NB4 (cell line): ENCODE measurements at regions not wholly inside any gene's neighbourhood (a gene's known extent, or its start where the extent isn't known, plus 50 kb on each side); places are given as distances from the start of the nearest gene placed in this dataset.
A peak's percentile ranks its signal among the peaks of the same experiment; 100 is the strongest.

Experiments
- DNase-seq: peaks from one replicate; pipeline ENCODE4 v3.0.0; 2010; ENCODE audit warnings: low read depth
- H3K4me3 ChIP-seq: one replicate; pipeline ENCODE4 v1.5.1; 2011; ENCODE audit warnings: mild to moderate bottlenecking, low read depth, low read length, moderate library complexity
- MYC ChIP-seq: IDR thresholded peaks from 2 replicates; pipeline ENCODE4 v1.6.1; 2011; ENCODE audit warnings: low read depth, low read length
- POLR2A ChIP-seq: IDR thresholded peaks from 2 replicates; pipeline ENCODE4 v1.6.1; 2011; ENCODE audit warnings: mild to moderate bottlenecking; ENCODE audit not compliant: insufficient read length; ENCODE audit errors: extremely low read depth
- TF ChIP-seq, protein P1 (sequence below): IDR thresholded peaks from 2 replicates; pipeline ENCODE4 v1.6.1; 2011; ENCODE audit warnings: low read depth, low read length
- TF ChIP-seq, protein P2 (sequence below): IDR thresholded peaks from one replicate; pipeline ENCODE4 v1.5.1; 2012; ENCODE audit warnings: low read depth, low read length

DNA sequence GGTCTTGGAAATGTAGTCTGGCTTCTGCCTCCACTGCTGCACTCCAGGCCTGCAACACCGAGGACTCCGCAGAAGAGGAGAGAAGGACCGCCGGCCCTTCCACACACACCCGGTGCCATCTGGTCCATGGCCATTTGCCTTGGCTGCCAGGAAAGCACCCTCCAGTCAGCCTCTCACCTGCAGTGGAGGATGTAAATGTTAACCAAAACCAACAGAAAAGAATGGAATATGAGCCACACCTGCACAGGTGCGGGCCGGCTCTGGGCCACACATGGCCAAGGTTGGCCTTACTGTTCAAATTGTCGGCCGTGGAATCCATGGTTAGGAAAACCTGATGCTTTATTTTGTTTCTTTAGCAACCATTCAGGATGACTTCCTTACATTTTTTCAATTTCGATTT lies 178.3 kb upstream of the C2CD4B start:
- no peak overlapping the region for H3K4me3 ChIP-seq
- TF ChIP-seq, protein P1, sequence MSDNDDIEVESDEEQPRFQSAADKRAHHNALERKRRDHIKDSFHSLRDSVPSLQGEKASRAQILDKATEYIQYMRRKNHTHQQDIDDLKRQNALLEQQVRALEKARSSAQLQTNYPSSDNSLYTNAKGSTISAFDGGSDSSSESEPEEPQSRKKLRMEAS = no peak
- TF ChIP-seq POLR2A = no peak
- TF ChIP-seq, protein P2, sequence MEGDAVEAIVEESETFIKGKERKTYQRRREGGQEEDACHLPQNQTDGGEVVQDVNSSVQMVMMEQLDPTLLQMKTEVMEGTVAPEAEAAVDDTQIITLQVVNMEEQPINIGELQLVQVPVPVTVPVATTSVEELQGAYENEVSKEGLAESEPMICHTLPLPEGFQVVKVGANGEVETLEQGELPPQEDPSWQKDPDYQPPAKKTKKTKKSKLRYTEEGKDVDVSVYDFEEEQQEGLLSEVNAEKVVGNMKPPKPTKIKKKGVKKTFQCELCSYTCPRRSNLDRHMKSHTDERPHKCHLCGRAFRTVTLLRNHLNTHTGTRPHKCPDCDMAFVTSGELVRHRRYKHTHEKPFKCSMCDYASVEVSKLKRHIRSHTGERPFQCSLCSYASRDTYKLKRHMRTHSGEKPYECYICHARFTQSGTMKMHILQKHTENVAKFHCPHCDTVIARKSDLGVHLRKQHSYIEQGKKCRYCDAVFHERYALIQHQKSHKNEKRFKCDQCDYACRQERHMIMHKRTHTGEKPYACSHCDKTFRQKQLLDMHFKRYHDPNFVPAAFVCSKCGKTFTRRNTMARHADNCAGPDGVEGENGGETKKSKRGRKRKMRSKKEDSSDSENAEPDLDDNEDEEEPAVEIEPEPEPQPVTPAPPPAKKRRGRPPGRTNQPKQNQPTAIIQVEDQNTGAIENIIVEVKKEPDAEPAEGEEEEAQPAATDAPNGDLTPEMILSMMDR = no peak
- no peak for TF ChIP-seq MYC
- no peak for DNase-seq

DNA sequence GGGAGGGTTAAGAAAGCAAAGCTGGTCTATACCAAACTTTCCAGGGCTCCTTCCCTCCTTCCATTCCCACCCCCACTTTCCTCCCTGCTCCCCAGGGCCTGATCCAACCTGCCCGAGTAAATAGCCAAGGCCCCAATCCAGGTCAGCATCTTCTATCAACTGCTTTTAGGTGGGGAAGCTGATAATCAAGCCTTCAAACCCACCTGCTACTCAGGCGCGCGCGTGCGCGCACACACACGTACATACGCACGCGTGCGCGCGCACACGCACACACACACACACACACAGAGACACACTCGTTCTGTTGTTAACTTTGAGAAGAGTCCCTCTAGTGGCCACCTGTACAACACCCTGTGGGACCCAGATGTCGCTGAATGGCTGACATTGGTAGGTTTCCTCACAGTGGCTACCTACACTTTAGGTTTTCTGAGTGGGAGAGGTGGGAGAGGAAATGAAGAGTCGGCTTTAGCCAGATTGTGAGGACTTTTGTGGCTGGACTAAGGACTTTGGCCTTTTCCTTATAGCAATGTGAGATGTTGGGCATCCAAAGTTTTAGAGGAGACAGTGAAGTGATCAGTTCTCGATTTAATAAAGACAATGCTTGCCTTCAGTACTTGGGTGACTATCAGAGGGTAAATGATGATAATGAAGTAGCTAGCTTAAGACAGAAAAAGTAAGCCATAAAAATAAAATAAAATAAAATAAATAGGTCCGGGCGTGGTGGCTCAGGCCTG lies 179.9 kb upstream of the C2CD4B start:
- no peak overlapping the region for H3K4me3 ChIP-seq
- DNase-seq = peak; percentile 34
- TF ChIP-seq MYC = no peak
- TF ChIP-seq POLR2A = no peak
- TF ChIP-seq, protein P1 = no peak
- TF ChIP-seq, protein P2 = peak; percentile 52

DNA sequence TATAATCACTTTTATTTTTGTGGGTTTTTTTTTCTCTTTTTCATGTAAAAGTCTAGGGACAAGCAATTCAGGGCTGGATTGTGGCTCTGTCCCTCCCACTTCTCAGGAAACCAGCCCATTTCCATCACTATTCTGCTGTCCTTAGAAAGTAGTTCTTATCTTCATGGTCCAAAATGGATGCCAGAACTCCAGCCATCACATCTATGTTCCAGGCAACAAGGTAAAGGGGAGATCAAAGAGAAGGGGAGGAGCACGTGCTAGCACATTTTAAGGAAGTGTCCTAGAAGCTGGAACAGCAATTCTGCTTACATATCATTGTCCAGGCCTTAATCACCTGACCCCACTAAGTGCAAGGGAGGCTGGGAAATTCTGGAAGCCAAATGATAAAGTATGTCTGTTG lies 181.1 kb upstream of the C2CD4B start:
- TF ChIP-seq POLR2A (no peak), MYC (no peak)
- TF ChIP-seq, protein P1 = no peak
- TF ChIP-seq, protein P2 = no peak
- DNase-seq = no peak
- no peak overlapping the region for H3K4me3 ChIP-seq

DNA sequence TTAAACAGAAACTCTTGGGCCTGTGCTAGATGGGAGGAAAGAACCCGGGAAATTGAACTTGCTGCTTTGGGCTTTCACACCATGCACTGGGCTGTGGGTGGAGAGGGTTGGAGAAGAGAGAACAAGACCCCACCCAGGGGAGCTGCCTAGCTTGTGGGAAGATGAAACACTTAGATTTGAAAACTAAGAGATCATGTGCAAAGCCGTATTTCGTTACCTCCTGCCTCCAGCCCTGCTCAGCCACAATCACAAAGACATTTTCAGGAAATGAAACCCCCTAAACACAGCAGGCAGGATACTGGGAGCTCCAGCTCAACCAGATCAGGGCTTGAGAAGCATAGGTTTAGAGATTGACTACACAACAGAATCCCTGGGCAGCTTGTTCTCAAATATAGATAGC lies 183.0 kb upstream of the C2CD4B start:
- DNase-seq = no peak
- TF ChIP-seq, protein P2 = no peak
- TF ChIP-seq MYC (no peak), POLR2A (no peak)
- TF ChIP-seq, protein P1 = no peak

DNA sequence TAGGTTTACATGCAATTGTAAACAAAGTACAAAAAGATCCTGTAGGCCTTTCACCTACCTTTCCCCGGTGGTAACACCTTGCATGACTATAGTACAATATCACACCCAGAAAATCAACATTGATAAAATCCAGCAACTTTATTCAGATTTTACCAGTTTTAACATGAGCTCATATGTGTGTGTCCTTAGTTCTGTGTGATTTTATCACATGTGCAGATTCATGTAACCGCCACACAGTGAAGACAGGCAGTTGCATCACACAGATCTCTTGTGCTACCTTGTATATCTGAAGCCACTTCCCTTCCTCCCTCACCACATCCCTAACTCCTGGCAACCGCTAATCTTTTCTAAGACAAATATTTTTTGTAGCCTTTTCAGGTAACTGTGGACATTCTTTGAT lies 183.5 kb upstream of the C2CD4B start:
- TF ChIP-seq, protein P1 = no peak
- no peak for TF ChIP-seq POLR2A
- TF ChIP-seq MYC = no peak
- TF ChIP-seq, protein P2 = no peak
- no peak for DNase-seq

More for the DNA sequence above, 183.0 kb upstream of the C2CD4B start:
- no peak overlapping the region for H3K4me3 ChIP-seq

More for the DNA sequence above, 183.5 kb upstream of the C2CD4B start:
- no peak overlapping the region for H3K4me3 ChIP-seq
